H9 (cell line): ENCODE measurements at regions not wholly inside any gene's neighbourhood (a gene's known extent, or its start where the extent isn't known, plus 50 kb on each side); places are given as distances from the start of the nearest gene placed in this dataset.

Experiments
- DNase-seq: peaks from one replicate; pipeline ENCODE4 v3.0.0-alpha.2; 2017
- H2AFZ ChIP-seq: one replicate; pipeline ENCODE4 v1.6.1; 2013; ENCODE audit warnings: mild to moderate bottlenecking, low read length, control low read depth, moderate library complexity
- H2AK5ac ChIP-seq: 2 replicates; pipeline ENCODE4 v1.6.1; 2013; ENCODE audit warnings: low read length, control low read depth, mixed read lengths; ENCODE audit not compliant: insufficient read length
- H2BK120ac ChIP-seq: one replicate; pipeline ENCODE4 v1.6.1; 2013; ENCODE audit warnings: low read depth, mild to moderate bottlenecking, low read length, control low read depth, inconsistent platforms; ENCODE audit not compliant: poor library complexity, severe bottlenecking
- H2BK12ac ChIP-seq: 2 replicates; pipeline ENCODE4 v1.6.1; 2013; ENCODE audit warnings: low read length, control low read depth, mixed read lengths, low read depth; ENCODE audit not compliant: insufficient read length
- H2BK15ac ChIP-seq: 2 replicates; pipeline ENCODE4 v1.6.1; 2013; ENCODE audit warnings: low read depth, low read length, control low read depth
- H2BK20ac ChIP-seq: one replicate; pipeline ENCODE4 v1.6.1; 2013; ENCODE audit warnings: low read depth, mild to moderate bottlenecking, low read length, control low read depth, inconsistent platforms; ENCODE audit not compliant: poor library complexity, severe bottlenecking
- H2BK5ac ChIP-seq: 2 replicates; pipeline ENCODE4 v1.6.1; 2013; ENCODE audit warnings: low read length, control low read depth, mixed read lengths; ENCODE audit not compliant: insufficient read length
- H3K14ac ChIP-seq: 2 replicates; pipeline ENCODE4 v1.6.1; 2013; ENCODE audit warnings: low read length, control low read depth; ENCODE audit not compliant: insufficient read depth
- H3K18ac ChIP-seq: 2 replicates; pipeline ENCODE4 v1.6.1; 2013; ENCODE audit warnings: low read depth, mild to moderate bottlenecking, mixed read lengths, low read length, control low read depth; ENCODE audit not compliant: insufficient read length
- H3K23ac ChIP-seq: 2 replicates; pipeline ENCODE4 v1.6.1; 2013; ENCODE audit warnings: low read length, control low read depth, mixed read lengths, low read depth; ENCODE audit not compliant: insufficient read length
- H3K23me2 ChIP-seq: 2 replicates; pipeline ENCODE4 v1.6.1; 2013; ENCODE audit warnings: low read depth, mild to moderate bottlenecking, mixed read lengths, low read length, control low read depth; ENCODE audit not compliant: insufficient read length, poor library complexity, severe bottlenecking
- H3K27ac ChIP-seq: 2 replicates; pipeline ENCODE4 v1.5.1; 2013; ENCODE audit warnings: low read length, control low read depth, mixed read lengths, low read depth; ENCODE audit not compliant: insufficient read length
- H3K27me3 ChIP-seq: 2 replicates; pipeline ENCODE4 v1.6.1; 2013; ENCODE audit warnings: low read length, control low read depth, inconsistent platforms; ENCODE audit not compliant: insufficient read depth
- H3K4ac ChIP-seq: 2 replicates; pipeline ENCODE4 v1.6.1; 2013; ENCODE audit warnings: low read depth, mild to moderate bottlenecking, control low read depth, inconsistent platforms, low read length, moderate library complexity
- H3K4me1 ChIP-seq: 2 replicates; pipeline ENCODE4 v1.6.1; 2013; ENCODE audit warnings: low read length, control low read depth, inconsistent platforms; ENCODE audit not compliant: insufficient read depth
- H3K4me2 ChIP-seq: 2 replicates; pipeline ENCODE4 v1.6.1; 2013; ENCODE audit warnings: low read length, control low read depth, mixed read lengths; ENCODE audit not compliant: insufficient read length, insufficient read depth
- H3K56ac ChIP-seq: 2 replicates; pipeline ENCODE4 v1.6.1; 2013; ENCODE audit warnings: low read depth, mild to moderate bottlenecking, mixed read lengths, low read length, control low read depth; ENCODE audit not compliant: insufficient read length
- H3K79me1 ChIP-seq: 2 replicates; pipeline ENCODE4 v1.6.1; 2013; ENCODE audit warnings: low read depth, mild to moderate bottlenecking, moderate library complexity, low read length, control low read depth, inconsistent platforms; ENCODE audit not compliant: insufficient read depth, poor library complexity, severe bottlenecking
- H3K79me2 ChIP-seq: 2 replicates; pipeline ENCODE4 v1.6.1; 2013; ENCODE audit warnings: low read length, control low read depth, inconsistent platforms; ENCODE audit not compliant: insufficient read depth
- H3K9ac ChIP-seq: 2 replicates; pipeline ENCODE4 v1.6.1; 2013; ENCODE audit warnings: low read length, control low read depth, mixed read lengths; ENCODE audit not compliant: insufficient read length; ENCODE audit errors: extremely low read depth
- H3K9me3 ChIP-seq: one replicate; pipeline ENCODE4 v1.6.1; 2013; ENCODE audit warnings: low read depth, low read length, inconsistent platforms; ENCODE audit not compliant: control insufficient read depth
- H3T11ph ChIP-seq: one replicate; pipeline ENCODE4 v1.6.1; 2013; ENCODE audit warnings: mild to moderate bottlenecking, low read length, control low read depth, inconsistent platforms
- H4K20me1 ChIP-seq: one replicate; pipeline ENCODE4 v1.6.1; 2013; ENCODE audit not compliant: control insufficient read depth, insufficient read length, insufficient read depth
- H4K5ac ChIP-seq: 2 replicates; pipeline ENCODE4 v1.6.1; 2013; ENCODE audit warnings: low read depth, mild to moderate bottlenecking, mixed read lengths, low read length, control low read depth; ENCODE audit not compliant: insufficient read length
- H4K8ac ChIP-seq: replicated peaks from 2 replicates; pipeline ENCODE4 v1.6.1; 2013; ENCODE audit warnings: low read length, control low read depth, mixed read lengths, low read depth; ENCODE audit not compliant: insufficient read length
- H4K91ac ChIP-seq: 2 replicates; pipeline ENCODE4 v1.6.1; 2013; ENCODE audit warnings: low read depth, mild to moderate bottlenecking, moderate library complexity, mixed read lengths, low read length, control low read depth; ENCODE audit not compliant: insufficient read length
- H3K27ac Mint-ChIP-seq, 3 experiments: 2 replicates in 2 of 3; 3 replicates in 1 of 3; pipeline ENCODE4 v1.8.0; 2020 to 2021; ENCODE audit warnings: mixed read lengths in 3 of 3, mild to moderate bottlenecking in 1 of 3, moderate library complexity in 1 of 3
- H3K27me3 Mint-ChIP-seq: 2 replicates; pipeline ENCODE4 v1.8.0; 2021; ENCODE audit warnings: low read depth, mild to moderate bottlenecking, moderate library complexity, mixed read lengths
- H3K36me3 Mint-ChIP-seq, 3 experiments: 2 replicates in 2 of 3; 3 replicates in 1 of 3; pipeline ENCODE4 v1.8.0; 2020 to 2021; ENCODE audit warnings: low read depth in 3 of 3, mixed read lengths in 3 of 3; ENCODE audit not compliant: insufficient read depth in 1 of 3
- H3K4me1 Mint-ChIP-seq, 2 experiments: 2 replicates each; pipeline ENCODE4 v1.8.0; 2020; ENCODE audit warnings: mixed read lengths in 2 of 2
- H3K4me3 Mint-ChIP-seq, 2 experiments: 2 replicates in 1 of 2; 3 replicates in 1 of 2; pipeline ENCODE4 v1.8.0; 2020 to 2021; ENCODE audit warnings: mild to moderate bottlenecking in 2 of 2, mixed read lengths in 2 of 2, moderate library complexity in 1 of 2
- H3K9me3 Mint-ChIP-seq, 2 experiments: 2 replicates in 1 of 2; 3 replicates in 1 of 2; pipeline ENCODE4 v1.8.0; 2020; ENCODE audit warnings: mild to moderate bottlenecking in 2 of 2, mixed read lengths in 2 of 2, moderate library complexity in 1 of 2
- WGBS: extraction: QIAGEN DNeasy Blood & Tissue Kit; methylation state at CpG from one replicate; pipeline ENCODE4 v1.1.7; 2013; ENCODE audit warnings: missing lambda C conversion rate, low lambda C conversion rate, mixed read lengths; ENCODE audit not compliant: insufficient read length; ENCODE audit errors: extremely low coverage; 5-methylcytosine and 5-hydroxymethylcytosine counted together
- TF ChIP-seq, protein P1 (sequence below): fragments of 200-600 bp; sonication (generic); conservative IDR thresholded peaks from 3 replicates; pipeline ENCODE4 v1.8.0; 2021; ENCODE audit warnings: antibody characterized with exemption, mild to moderate bottlenecking

DNA sequence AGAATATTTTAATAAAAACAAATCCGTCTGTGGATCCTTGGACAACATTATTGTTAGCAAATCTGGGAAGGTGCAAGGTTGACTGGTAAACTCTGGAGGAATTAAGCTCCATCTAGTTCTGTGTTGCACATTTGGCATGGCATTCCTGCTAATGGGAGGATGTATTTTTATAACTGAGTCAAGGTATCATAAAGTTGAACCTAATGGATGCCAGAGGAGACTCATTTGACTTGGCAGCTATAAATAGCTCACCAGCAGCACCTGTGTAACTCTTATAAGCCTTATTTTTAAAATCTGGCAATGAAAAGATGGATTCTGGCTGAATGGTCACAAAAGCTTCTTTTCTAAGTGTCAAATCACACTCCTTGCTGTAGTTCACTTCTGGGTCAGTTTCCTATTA is 118.5 kb upstream of the ADAMTS5 start:
- H2AK5ac ChIP-seq: no peak overlapping the region

More for the DNA sequence above, 118.5 kb upstream of the ADAMTS5 start:
- H4K91ac ChIP-seq: no peak overlapping the region
- no peak overlapping the region for H3K23ac ChIP-seq
- no peak overlapping the region for H3K4me2 ChIP-seq
- no peak overlapping the region for H3K56ac ChIP-seq
- TF ChIP-seq, protein P1, sequence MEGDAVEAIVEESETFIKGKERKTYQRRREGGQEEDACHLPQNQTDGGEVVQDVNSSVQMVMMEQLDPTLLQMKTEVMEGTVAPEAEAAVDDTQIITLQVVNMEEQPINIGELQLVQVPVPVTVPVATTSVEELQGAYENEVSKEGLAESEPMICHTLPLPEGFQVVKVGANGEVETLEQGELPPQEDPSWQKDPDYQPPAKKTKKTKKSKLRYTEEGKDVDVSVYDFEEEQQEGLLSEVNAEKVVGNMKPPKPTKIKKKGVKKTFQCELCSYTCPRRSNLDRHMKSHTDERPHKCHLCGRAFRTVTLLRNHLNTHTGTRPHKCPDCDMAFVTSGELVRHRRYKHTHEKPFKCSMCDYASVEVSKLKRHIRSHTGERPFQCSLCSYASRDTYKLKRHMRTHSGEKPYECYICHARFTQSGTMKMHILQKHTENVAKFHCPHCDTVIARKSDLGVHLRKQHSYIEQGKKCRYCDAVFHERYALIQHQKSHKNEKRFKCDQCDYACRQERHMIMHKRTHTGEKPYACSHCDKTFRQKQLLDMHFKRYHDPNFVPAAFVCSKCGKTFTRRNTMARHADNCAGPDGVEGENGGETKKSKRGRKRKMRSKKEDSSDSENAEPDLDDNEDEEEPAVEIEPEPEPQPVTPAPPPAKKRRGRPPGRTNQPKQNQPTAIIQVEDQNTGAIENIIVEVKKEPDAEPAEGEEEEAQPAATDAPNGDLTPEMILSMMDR: no peak
- H3K23me2 ChIP-seq: no peaks in the 10 kb centered on the region
- H3K4me3 Mint-ChIP-seq: no peak overlapping the region
- H3K4me1 Mint-ChIP-seq: no peaks in the 10 kb centered on the region
- H3K4me1 ChIP-seq: no peaks in the 10 kb centered on the region
- H3K4ac ChIP-seq: no peak overlapping the region
- H2AFZ ChIP-seq: no peak overlapping the region
- no peak overlapping the region for H2BK5ac ChIP-seq
- no peaks in the 10 kb centered on the region for H3K79me1 ChIP-seq
- no peaks in the 10 kb centered on the region for H3K27me3 ChIP-seq
- no peak overlapping the region for H2BK15ac ChIP-seq
- no peak overlapping the region for H4K8ac ChIP-seq
- H3K9me3 Mint-ChIP-seq: peaks cover 0 to 4% of the 10 kb centered on the region in 2 experiments; a peak in 2 of 5 replicates
- no peak overlapping the region for H2BK12ac ChIP-seq
- no peak overlapping the region for H2BK120ac ChIP-seq
- no peaks in the 10 kb centered on the region for H3K79me2 ChIP-seq
- no peak overlapping the region for H2BK20ac ChIP-seq
- H3K27ac Mint-ChIP-seq: no peak overlapping the region
- H3K27me3 Mint-ChIP-seq: no peaks in the 10 kb centered on the region
- H4K5ac ChIP-seq: no peak overlapping the region
- WGBS: no CpG with 5 or more reads among the region's 1 CpG
- H3K36me3 Mint-ChIP-seq: no peaks in the 10 kb centered on the region; a peak in 1 of 7 replicates
- DNase-seq: no peak
- no peak overlapping the region for H3T11ph ChIP-seq
- H3K18ac ChIP-seq: no peak overlapping the region
- no peaks in the 10 kb centered on the region for H4K20me1 ChIP-seq
- no peak overlapping the region for H3K9ac ChIP-seq
- no peak overlapping the region for H3K27ac ChIP-seq
- H3K9me3 ChIP-seq: no peaks in the 10 kb centered on the region
- H3K14ac ChIP-seq: no peak overlapping the region
